Fibroblast of mammary gland (primary cell): ENCODE measurements at regions not wholly inside any gene's neighbourhood (a gene's known extent, or its start where the extent isn't known, plus 50 kb on each side); places are given as distances from the start of the nearest gene placed in this dataset.

Experiments
- DNase-seq: peaks from one replicate; pipeline ENCODE4 v3.0.0-alpha.2; 2010; ENCODE audit warnings: low read depth
- H3K4me3 ChIP-seq: 2 replicates; pipeline ENCODE4 v1.5.1; 2011; ENCODE audit warnings: low read depth, mild to moderate bottlenecking, low read length, moderate library complexity; ENCODE audit not compliant: control insufficient read depth
- TF ChIP-seq, protein P1 (sequence below): conservative IDR thresholded peaks from 2 replicates; pipeline ENCODE4 v1.5.1; 2011; ENCODE audit warnings: low read depth, low read length, inconsistent platforms; ENCODE audit not compliant: control insufficient read depth, insufficient read depth

GRCh38 chr4:151911970-151912369 is 151.2 kb upstream of the GATB start:
- H3K4me3 ChIP-seq, result no peak overlapping the region
- TF ChIP-seq, protein P1, sequence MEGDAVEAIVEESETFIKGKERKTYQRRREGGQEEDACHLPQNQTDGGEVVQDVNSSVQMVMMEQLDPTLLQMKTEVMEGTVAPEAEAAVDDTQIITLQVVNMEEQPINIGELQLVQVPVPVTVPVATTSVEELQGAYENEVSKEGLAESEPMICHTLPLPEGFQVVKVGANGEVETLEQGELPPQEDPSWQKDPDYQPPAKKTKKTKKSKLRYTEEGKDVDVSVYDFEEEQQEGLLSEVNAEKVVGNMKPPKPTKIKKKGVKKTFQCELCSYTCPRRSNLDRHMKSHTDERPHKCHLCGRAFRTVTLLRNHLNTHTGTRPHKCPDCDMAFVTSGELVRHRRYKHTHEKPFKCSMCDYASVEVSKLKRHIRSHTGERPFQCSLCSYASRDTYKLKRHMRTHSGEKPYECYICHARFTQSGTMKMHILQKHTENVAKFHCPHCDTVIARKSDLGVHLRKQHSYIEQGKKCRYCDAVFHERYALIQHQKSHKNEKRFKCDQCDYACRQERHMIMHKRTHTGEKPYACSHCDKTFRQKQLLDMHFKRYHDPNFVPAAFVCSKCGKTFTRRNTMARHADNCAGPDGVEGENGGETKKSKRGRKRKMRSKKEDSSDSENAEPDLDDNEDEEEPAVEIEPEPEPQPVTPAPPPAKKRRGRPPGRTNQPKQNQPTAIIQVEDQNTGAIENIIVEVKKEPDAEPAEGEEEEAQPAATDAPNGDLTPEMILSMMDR, result no peak
- no peak for DNase-seq

GRCh38 chr4:151908734-151909497 is 148.1 kb upstream of the GATB start:
- TF ChIP-seq, protein P1, result no peak
- DNase-seq, result no peak
- no peak overlapping the region for H3K4me3 ChIP-seq

DNA sequence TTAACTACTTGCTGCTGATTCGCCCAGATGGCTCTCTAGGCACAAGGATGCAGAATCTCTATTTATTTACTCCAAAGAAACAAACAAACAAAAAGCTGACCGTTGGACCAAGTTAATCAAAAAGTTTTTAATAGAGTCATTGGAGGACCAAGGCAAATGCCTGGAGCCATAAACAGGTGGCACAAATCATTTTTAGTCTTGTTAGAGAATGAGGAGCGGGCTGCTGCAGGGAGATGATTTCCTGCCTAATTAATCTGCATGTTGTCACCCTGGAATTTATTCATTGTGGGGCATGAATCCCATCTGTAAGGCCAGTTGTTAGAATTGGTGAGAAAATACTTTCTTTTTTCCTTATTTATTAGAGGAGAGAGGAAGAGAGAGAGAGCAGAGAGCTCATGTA is 147.4 kb upstream of the GATB start:
- no peak overlapping the region for H3K4me3 ChIP-seq
- TF ChIP-seq, protein P1, result no peak
- no peak for DNase-seq

- H3K4me3 ChIP-seq, result no peak overlapping the region
- TF ChIP-seq, protein P1, result no peak
- DNase-seq, result no peak
Measured at GRCh38 chr4:151906438-151906837, 145.6 kb upstream of the GATB start.

GRCh38 chr4:151905197-151905596 is 144.4 kb upstream of the GATB start:
- H3K4me3 ChIP-seq, result no peak overlapping the region
- TF ChIP-seq, protein P1, result no peak
- no peak for DNase-seq

GRCh38 chr4:151901631-151902030 is 140.8 kb upstream of the GATB start:
- no peak overlapping the region for H3K4me3 ChIP-seq
- TF ChIP-seq, protein P1, result no peak
- no peak for DNase-seq

DNA sequence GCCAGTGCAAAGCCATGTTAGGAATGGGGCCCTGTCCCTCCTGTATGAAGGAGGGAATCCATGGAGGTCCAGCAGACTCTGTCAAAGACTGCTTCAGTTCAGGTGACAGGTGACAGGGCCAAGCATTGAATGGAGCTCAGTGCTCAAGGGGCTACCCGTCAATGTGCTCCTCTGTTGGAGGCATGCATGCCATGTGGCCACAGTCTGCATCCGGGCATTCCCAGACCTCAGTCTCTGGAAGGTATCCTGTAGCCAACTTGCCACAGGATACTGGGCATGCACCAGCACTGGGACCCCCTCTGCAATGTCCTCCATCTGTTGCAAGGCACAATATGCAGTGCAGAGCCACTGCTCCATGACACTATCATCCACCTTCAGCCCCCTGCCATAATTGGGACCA is 136.1 kb upstream of the GATB start:
- TF ChIP-seq, protein P1, result no peak
- H3K4me3 ChIP-seq, result no peak overlapping the region
- DNase-seq, result no peak
